K562 (cell line): ENCODE measurements at regions not wholly inside any gene's neighbourhood (a gene's known extent, or its start where the extent isn't known, plus 50 kb on each side); places are given as distances from the start of the nearest gene placed in this dataset.
A peak's percentile ranks its signal among the peaks of the same experiment; 100 is the strongest.

ENCODE experiments used
- ATAC-seq: fragments of 200-7000 bp; cut with Tn5 transposase; 3 replicates; pipeline ENCODE4 v1.9.1; 2020; ENCODE audit warnings: moderate library complexity
- BruUV-seq: library from RNA; stranded (reverse); fragments of 400-500 nt; replicated peaks from 2 replicates; lab custom pipeline; 2021; lab: Mats Ljungman, UMichigan
- CTCF ChIA-PET: fragments of 300-600 bp; formaldehyde crosslinking; extraction: SDS; loops from one replicate; lab custom pipeline; 2021; ENCODE audit warnings: low intra/inter-chr PET ratio; lab: Yijun Ruan, JAX
- POLR2A ChIA-PET: fragments of 300-600, 350-650 bp; sonication (Branson Sonifier 250); formaldehyde crosslinking; extraction: SDS; loops from one replicate; lab custom pipeline; 2021; ENCODE audit warnings: antibody characterized with exemption, inconsistent platforms; lab: Yijun Ruan, JAX
- DNase-seq, 4 experiments: peaks; one replicate each; pipeline versions ENCODE4 v3.0.0 to v3.0.0-alpha.2; 2011 to 2018; ENCODE audit warnings: low spot score in 3 of 4, mixed read lengths in 3 of 4; ENCODE audit errors: extremely low read depth in 1 of 4
- FAIRE-seq: peaks from 2 replicates; lab custom pipeline; 2011; peaks lifted over from hg19 to GRCh38; lab: Jason Lieb, UNC
- H2AFZ ChIP-seq: 2 replicates; pipeline ENCODE4 v1.6.0; 2011; ENCODE audit warnings: low read depth, low read length, control low read depth, inconsistent platforms
- H3K27ac ChIP-seq: fragments of 200-600 bp; 3 replicates; pipeline ENCODE4 v1.8.0; 2011; ENCODE audit warnings: low read depth, mild to moderate bottlenecking, control low read depth, inconsistent platforms, low read length, moderate library complexity, mixed read lengths; ENCODE audit errors: extremely low read depth
- H3K27me3 ChIP-seq, 2 experiments: fragments of 300-600 bp in 1 of 2; 2 replicates in 1 of 2; 3 replicates in 1 of 2; pipeline versions ENCODE4 v1.6.0 to v1.8.0; 2011; ENCODE audit warnings: inconsistent platforms in 2 of 2, low read length in 2 of 2, mild to moderate bottlenecking in 1 of 2, mixed read lengths in 1 of 2, moderate library complexity in 1 of 2; ENCODE audit not compliant: control insufficient read depth in 2 of 2, insufficient read depth in 2 of 2
- H3K36me3 ChIP-seq: fragments of 300-600 bp; 3 replicates; pipeline ENCODE4 v1.8.0; 2011; ENCODE audit warnings: mild to moderate bottlenecking, low read length, inconsistent platforms; ENCODE audit not compliant: control insufficient read depth, insufficient read depth
- H3K4me1 ChIP-seq, 2 experiments: fragments of 200-600 bp in 1 of 2; replicated peaks in 1 of 2; 2 replicates in 1 of 2; 3 replicates in 1 of 2; pipeline versions ENCODE4 v1.5.1 to v1.8.0; 2011; ENCODE audit warnings: inconsistent platforms in 2 of 2, low read length in 2 of 2, mild to moderate bottlenecking in 1 of 2, mixed read lengths in 1 of 2, moderate library complexity in 1 of 2; ENCODE audit not compliant: control insufficient read depth in 2 of 2, insufficient read depth in 2 of 2
- H3K4me2 ChIP-seq: 2 replicates; pipeline ENCODE4 v1.6.1; 2011; ENCODE audit warnings: low read length, control low read depth, inconsistent platforms, mixed read lengths; ENCODE audit not compliant: insufficient read depth
- H3K4me3 ChIP-seq: fragments of 200-600 bp; sonication (generic), shearing (Covaris generic); 2 replicates; pipeline ENCODE4 v1.5.1; 2016; ENCODE audit warnings: control low read depth, inconsistent platforms
- H3K79me2 ChIP-seq: fragments of 200-600 bp; 3 replicates; pipeline ENCODE4 v1.8.0; 2011; ENCODE audit warnings: low read length, inconsistent platforms; ENCODE audit not compliant: control insufficient read depth, insufficient read depth
- H3K9ac ChIP-seq, 2 experiments: 2 replicates each; pipeline versions ENCODE4 v1.6.0 to v1.6.1; 2011; ENCODE audit warnings: low read depth in 2 of 2, low read length in 2 of 2, control low read depth in 1 of 2, inconsistent platforms in 1 of 2, mild to moderate bottlenecking in 1 of 2, mixed read lengths in 1 of 2; ENCODE audit not compliant: insufficient read depth in 1 of 2
- H3K9me1 ChIP-seq: one replicate; pipeline ENCODE4 v1.6.0; 2011; ENCODE audit warnings: inconsistent platforms, mild to moderate bottlenecking, low read length, moderate library complexity; ENCODE audit not compliant: control insufficient read depth, insufficient read depth
- H3K9me3 ChIP-seq: replicated peaks from 2 replicates; pipeline ENCODE4 v1.5.1; 2011; ENCODE audit warnings: low read depth, low read length, inconsistent platforms; ENCODE audit not compliant: control insufficient read depth, insufficient read depth
- H4K20me1 ChIP-seq: replicated peaks from 2 replicates; pipeline ENCODE4 v1.6.1; 2011; ENCODE audit warnings: low read length, inconsistent platforms, mixed read lengths; ENCODE audit not compliant: control insufficient read depth, insufficient read depth
- HDAC1 ChIP-seq, 2 experiments: fragments of 450-650 bp; IDR thresholded peaks; 2 replicates each; pipeline ENCODE4 v1.6.1; 2016 to 2017; ENCODE audit warnings: inconsistent platforms in 1 of 2, mild to moderate bottlenecking in 1 of 2, moderate library complexity in 1 of 2
- HMG20B ChIP-seq: fragments of 250-450 bp; sonication (Bioruptor Pico); IDR thresholded peaks from 2 replicates; pipeline ENCODE4 v1.5.0; 2021; ENCODE audit warnings: mild to moderate bottlenecking
- KDM2B ChIP-seq: fragments of 250-450 bp; sonication (Bioruptor Pico); IDR thresholded peaks from 2 replicates; pipeline ENCODE4 v1.8.0; 2021; ENCODE audit warnings: mild to moderate bottlenecking, moderate library complexity
- KLF16 ChIP-seq: IDR thresholded peaks from 2 replicates; pipeline ENCODE4 v1.6.1; 2016; ENCODE audit warnings: antibody characterized with exemption
- MTA1 ChIP-seq: fragments of 450-650 bp; IDR thresholded peaks from 2 replicates; pipeline ENCODE4 v1.6.1; 2017; ENCODE audit warnings: borderline replicate concordance
- POLR3A ChIP-seq: IDR thresholded peaks from 2 replicates; pipeline ENCODE4 v1.6.1; 2011; ENCODE audit warnings: borderline replicate concordance, mild to moderate bottlenecking, moderate library complexity; ENCODE audit not compliant: insufficient read length, insufficient read depth; ENCODE audit errors: extremely low read depth
- PRMT5 ChIP-seq: sonication (generic); formaldehyde crosslinking; IDR thresholded peaks from 2 replicates; pipeline ENCODE4 v1.5.0; 2020; ENCODE audit warnings: missing genetic modification reagents
- RAD21 ChIP-seq, 2 experiments: fragments of 250-450 bp in 1 of 2; fragments of 450-650 bp in 1 of 2; sonication (Bioruptor Pico) in 1 of 2; formaldehyde crosslinking in 1 of 2; IDR thresholded peaks in 1 of 2; conservative IDR thresholded peaks in 1 of 2; 2 replicates each; pipeline versions ENCODE4 v1.4.0 to v1.8.0; 2020 to 2022; ENCODE audit warnings: mild to moderate bottlenecking in 2 of 2, moderate library complexity in 1 of 2
- SMARCC2 ChIP-seq: fragments of 450-650 bp; IDR thresholded peaks from 2 replicates; pipeline ENCODE4 v1.6.1; 2017; ENCODE audit warnings: antibody characterized with exemption, moderate library complexity, mild to moderate bottlenecking, low read depth
- SPI1 ChIP-seq: IDR thresholded peaks from 2 replicates; pipeline ENCODE4 v1.6.1; 2011; ENCODE audit warnings: low read depth, low read length, control low read depth, borderline replicate concordance
- TAL1 ChIP-seq: fragments of 450-650 bp; IDR thresholded peaks from 2 replicates; pipeline ENCODE4 v1.6.1; 2016; ENCODE audit warnings: mild to moderate bottlenecking
- TCF3 ChIP-seq: sonication (generic); formaldehyde crosslinking; IDR thresholded peaks from 2 replicates; pipeline ENCODE4 v1.4.0; 2020; ENCODE audit warnings: mild to moderate bottlenecking, missing genetic modification reagents
- ZBTB8A ChIP-seq: fragments of 450-650 bp; IDR thresholded peaks from 2 replicates; pipeline ENCODE4 v1.6.1; 2018; ENCODE audit warnings: mild to moderate bottlenecking, moderate library complexity; ENCODE audit not compliant: partially characterized antibody
- ZFP91 ChIP-seq: sonication (generic); formaldehyde crosslinking; IDR thresholded peaks from 2 replicates; pipeline ENCODE4 v1.8.0; 2022; ENCODE audit warnings: mild to moderate bottlenecking, missing genetic modification reagents
- ZNF764 ChIP-seq: fragments of 250-450 bp; sonication (Bioruptor Pico); IDR thresholded peaks from 2 replicates; pipeline ENCODE4 v1.4.0; 2020; ENCODE audit warnings: low read depth, mild to moderate bottlenecking, moderate library complexity
- WGBS: fragments of 100-300 bp; shearing (Covaris generic); methylation state at CpG from one replicate; pipeline ENCODE4 v1.1.6; 2016; ENCODE audit warnings: low coverage, mixed read lengths; ENCODE audit not compliant: insufficient coverage; ENCODE audit errors: missing lambda C conversion rate; 5-methylcytosine and 5-hydroxymethylcytosine counted together
- in situ Hi-C: fragments of 300-500 bp; cut with MboI; formaldehyde crosslinking; loops from 4 replicates; pipeline ENCODE4 v1.15.0; 2018; ENCODE audit warnings: inconsistent platforms, mixed read lengths
- intact Hi-C: fragments of 100-400 bp; cut with micrococcal nuclease; formaldehyde crosslinking; loops from 2 replicates; pipeline ENCODE4 v1.14.2; 2022

DNA sequence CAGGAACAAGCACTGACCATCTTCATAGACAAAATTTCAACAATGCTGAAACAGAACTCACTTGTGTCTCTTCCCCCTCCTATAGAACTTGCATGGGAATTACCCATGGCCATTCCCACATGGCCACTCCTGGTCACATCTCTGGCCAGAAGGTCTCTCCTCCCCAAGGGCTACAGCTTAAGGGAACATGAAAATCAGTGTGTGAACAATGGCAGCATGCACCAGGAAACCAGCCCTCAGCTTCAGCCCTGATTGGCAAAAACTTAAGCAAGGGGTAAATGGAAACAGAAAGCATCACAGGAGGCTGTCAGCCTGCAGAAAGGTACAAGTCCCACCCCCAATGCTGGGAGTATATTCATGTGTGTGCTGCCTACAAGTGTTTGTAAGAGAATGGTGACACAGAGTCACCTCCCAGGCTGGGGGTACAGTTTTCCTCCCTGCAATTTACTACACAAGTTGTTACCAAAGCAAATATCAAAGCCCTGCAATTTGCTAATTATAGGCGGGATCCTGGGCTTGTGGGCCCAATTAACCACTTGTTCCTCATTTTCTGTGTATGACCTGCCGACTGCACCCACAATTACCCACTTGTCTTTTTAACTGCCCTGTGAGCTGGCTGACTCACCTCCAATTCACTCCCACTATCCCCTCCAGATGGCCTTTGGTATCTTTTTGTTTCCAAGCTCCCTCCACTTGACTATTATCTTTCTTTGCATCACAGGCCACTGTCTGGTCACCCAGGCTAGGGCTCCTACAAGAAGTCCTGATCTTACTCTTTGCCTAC lies 84.4 kb upstream of the HES1 start (continued):
- peak in 1 of 2 experiments; percentile 66; a peak in 1 of 4 replicates for TF ChIP-seq HDAC1 (IDR thresholded peaks at IDR 0.05)
- TF ChIP-seq SPI1: no peak
- TF ChIP-seq RAD21 (CRISPR knock-in tag; conservative IDR thresholded peaks at IDR 0.05 in 1 of 2, IDR thresholded peaks at IDR 0.05 in 1 of 2): no peak
- TF ChIP-seq SMARCC2: peak; percentile 42; the same call in 1 of the 2 replicates
- TF ChIP-seq MTA1: peak; percentile 30; the same call in 1 of the 2 replicates
- TF ChIP-seq HMG20B (CRISPR knock-in tag): no peak
- no peak for TF ChIP-seq ZFP91 (CRISPR knock-in tag)
- TF ChIP-seq KLF16: peak; percentile 67
- TF ChIP-seq TCF3 (CRISPR knock-in tag): peak; percentile 82

DNA sequence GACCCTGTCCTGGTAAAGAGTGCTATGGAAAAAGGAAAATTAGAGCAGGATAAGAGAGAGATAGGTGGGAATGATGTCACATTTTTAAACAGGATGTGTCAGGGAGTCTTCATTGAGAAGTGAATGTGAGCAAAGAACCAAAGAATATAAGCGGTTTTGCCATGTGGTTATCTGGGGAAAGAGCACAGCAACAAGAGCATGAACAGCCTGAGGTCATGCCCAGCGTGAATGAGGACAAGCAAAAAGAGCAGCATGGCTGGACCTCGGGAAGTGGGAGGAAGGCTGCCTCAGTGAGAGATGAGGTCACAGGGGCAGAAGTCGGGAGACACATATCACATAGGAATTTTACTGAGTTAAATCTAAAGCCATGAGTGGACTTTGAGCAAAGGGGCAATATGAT lies 82.8 kb upstream of the HES1 start:
- intact Hi-C loops: no loop called here
- CTCF ChIA-PET: no interaction called here
- 38% methylated on average over 4 of the region's 4 CpGs for WGBS
- no peaks in the 10 kb centered on the region for H3K27me3 ChIP-seq
- no peak overlapping the region for H3K4me3 ChIP-seq
- in situ Hi-C loops: no loop called here
- no peak overlapping the region for H2AFZ ChIP-seq
- peaks cover 10 to 15% of the 10 kb centered on the region in 2 experiments for H3K4me1 ChIP-seq
- no peak overlapping the region for H3K27ac ChIP-seq
- no peaks in the 10 kb centered on the region for H4K20me1 ChIP-seq
- peaks cover 13% of the 10 kb centered on the region; the same call in 1 of the 2 replicates for H3K9me3 ChIP-seq
- no peak overlapping the region for H3K4me2 ChIP-seq
- POLR2A ChIA-PET: interaction anchor here (0.7 to 2.0 kb wide), 2 partner anchors 10 to 218 kb away, joined by 3 to 9 read pairs; no protein-coding TSS in a partner anchor
- ATAC-seq: no peak
- no peak for DNase-seq
- no peaks in the 10 kb centered on the region for H3K9me1 ChIP-seq
- H3K9ac ChIP-seq: no peak overlapping the region
- H3K79me2 ChIP-seq: no peaks in the 10 kb centered on the region
- H3K36me3 ChIP-seq: no peaks in the 10 kb centered on the region
- no peak for FAIRE-seq
- BruUV-seq: no TSS peak
- no peak for TF ChIP-seq PRMT5 (CRISPR knock-in tag)
- TF ChIP-seq POLR3A: no peak
- no peak for TF ChIP-seq ZBTB8A
- no peak for TF ChIP-seq ZNF764 (CRISPR knock-in tag)
- TF ChIP-seq TAL1: no peak
- TF ChIP-seq KDM2B: no peak
